ENCODE measurements at regions not wholly inside any gene's neighbourhood (a gene's known extent, or its start where the extent isn't known, plus 50 kb on each side); places are given as distances from the start of the nearest gene placed in this dataset.

DNA sequence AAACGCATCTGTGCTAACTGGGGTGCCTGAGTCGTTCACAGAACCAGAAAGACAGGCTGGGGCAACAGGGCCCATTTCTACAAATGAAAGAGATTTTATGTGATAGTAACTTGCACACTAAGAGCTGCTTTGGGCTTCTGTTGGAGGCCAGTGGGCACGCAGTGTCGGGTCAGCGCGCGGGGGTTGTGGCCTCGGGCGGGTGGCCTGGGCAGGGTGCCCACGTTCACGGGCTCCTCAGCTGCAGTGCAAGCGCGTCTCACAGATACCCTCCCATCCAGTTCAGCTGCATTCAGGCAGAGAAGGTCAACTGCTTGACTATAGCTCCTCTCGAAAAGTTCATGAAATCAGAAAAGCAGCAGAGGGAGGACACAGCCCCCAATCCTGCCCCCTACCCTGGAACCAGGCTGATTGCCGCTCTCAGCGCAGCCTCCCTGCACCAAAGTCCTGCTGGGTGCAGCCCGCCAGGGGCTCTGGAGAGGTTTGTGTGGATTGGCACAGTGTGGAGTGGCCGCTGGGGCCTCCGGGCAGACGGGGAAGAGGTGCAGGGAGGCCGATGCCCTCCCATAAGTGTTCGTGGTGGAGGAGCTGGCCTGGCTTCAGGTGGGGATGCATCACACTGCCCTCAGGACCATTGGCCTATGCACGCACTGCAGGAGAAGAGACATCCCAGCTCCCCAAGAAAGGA, 582.8 kb downstream of the TCERG1L start:
- no peak for FAIRE-seq

DNA sequence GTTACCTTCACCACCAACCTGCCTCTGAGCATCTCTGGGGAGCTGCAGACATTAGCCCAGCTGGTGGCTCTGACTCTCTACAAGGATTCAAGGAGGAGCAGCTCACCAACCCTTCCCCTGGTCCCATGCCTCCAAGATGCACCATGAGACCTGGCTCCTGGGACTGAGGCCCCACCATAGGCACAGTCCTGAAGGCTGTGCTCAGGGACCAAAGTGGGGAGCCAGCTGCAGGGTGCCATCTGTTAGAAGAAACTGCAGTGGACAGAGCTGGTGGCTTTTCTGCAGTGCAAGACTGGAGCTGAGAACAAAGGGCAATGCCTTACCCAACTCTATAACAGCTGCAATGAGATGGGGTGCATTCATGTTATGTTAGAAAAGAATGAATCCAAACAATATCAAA, 581.6 kb downstream of the TCERG1L start:
- no peak for FAIRE-seq

DNA sequence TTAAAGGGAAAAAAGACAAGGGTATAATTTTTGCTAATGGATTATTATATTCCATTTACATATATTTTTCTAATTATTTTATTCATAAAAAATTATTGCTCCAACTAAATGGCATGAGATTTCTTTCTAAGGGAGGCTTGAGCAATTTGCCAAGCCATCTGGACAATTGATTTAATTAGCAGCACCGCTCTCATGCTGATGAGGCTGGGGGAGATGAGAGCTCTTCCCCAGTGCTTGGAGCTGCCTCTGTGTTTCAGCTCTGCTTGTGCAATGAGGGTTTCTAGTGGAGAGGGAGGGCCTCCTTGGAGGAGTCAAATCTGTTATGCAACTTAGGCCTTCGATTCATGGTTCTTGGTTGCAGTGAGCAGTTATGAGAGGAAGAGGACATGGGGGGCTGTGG, 574.3 kb downstream of the TCERG1L start:
- FAIRE-seq: no peak

DNA sequence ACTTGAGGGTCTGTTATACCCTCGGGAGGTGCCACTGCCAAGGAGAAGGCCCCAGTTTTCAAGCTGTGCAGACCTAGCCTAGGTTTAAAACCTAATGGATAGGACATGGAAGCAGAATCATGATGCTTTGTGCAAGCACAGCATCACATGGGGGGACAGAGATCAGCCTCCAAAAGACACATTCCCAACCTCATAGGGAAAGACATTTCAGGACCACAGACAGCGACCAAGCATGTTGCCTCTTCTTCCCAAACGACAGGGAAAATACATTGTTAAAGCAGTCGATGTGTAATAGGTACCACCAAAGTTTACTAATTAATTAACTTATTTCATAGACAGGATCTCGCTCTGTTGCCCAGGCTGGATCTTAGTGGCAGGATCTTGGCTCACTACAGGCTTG, 573.9 kb downstream of the TCERG1L start:
- no peak for FAIRE-seq

DNA sequence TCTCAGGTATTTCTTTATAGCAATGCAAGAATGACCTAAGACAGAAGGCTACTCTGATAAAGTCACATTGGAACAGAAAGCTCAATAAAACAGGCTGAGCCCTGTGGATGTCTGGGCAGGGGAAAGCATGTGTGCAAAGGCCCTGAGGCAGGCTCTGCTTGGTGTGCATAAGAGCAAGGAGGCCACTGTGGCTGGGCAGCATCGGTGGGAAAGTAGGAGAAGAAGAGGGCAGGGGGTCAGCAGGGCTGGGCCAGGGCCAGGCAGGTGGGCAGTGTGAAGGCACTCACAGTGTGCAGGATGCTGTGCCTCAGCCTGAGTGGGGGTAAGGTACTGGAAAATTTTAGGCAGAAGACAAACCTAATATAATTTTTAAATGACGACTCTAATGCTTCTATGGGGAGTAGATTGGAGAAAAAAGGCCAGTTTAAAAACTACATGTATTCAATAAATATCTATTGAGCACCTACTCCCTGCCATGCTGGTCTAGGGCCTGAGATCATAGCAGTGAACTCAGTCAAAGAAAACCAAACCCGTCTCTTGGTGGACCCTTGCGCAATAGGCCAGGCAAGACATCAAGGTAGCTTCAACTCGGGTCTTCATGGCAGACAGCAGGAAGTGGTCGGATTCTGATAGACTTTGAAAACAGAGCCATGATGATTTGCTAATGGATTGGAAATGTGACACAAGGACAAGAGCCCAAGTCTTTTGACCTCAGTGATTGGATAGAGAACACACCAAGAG, 572.3 kb downstream of the TCERG1L start:
- no peak for FAIRE-seq

DNA sequence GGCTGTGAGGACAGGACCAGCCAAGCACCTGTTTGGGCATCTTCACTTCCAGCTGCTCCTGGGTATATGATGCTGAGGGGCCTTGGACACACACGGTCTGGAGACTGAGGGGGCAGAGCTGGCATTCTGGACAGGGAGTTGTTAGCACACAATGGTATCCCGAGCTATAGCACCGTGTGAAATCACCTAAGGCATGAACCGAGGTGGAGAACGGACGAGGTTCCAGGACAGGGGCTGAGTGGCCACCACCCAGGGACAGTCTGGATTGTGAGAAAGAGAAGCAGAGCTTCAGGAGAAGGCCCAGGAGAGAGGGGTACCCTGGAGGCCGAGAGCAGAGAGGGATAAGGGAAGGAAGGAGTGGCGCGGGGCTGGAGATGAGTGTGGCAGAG, 571.8 kb downstream of the TCERG1L start:
- FAIRE-seq: no peak

DNA sequence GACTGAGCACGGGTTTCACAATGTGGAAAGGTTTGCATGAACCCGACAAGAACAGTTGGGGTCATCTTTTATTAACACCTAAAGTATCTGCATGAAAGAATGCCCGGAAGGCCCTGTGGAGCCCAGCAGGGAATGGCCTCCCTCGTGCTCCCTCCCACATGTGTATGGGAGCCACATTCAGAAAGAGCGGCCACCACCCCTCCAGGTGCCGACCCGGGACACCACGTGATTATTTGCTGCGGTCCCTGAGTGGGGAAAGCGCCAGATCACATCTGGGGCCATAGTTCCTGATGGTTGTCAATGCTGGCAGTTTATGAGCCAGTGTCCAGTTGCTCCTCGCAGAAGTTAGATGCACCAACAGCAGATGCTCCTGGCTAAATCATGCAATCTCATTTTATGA, 571.4 kb downstream of the TCERG1L start:
- no peak for FAIRE-seq

DNA sequence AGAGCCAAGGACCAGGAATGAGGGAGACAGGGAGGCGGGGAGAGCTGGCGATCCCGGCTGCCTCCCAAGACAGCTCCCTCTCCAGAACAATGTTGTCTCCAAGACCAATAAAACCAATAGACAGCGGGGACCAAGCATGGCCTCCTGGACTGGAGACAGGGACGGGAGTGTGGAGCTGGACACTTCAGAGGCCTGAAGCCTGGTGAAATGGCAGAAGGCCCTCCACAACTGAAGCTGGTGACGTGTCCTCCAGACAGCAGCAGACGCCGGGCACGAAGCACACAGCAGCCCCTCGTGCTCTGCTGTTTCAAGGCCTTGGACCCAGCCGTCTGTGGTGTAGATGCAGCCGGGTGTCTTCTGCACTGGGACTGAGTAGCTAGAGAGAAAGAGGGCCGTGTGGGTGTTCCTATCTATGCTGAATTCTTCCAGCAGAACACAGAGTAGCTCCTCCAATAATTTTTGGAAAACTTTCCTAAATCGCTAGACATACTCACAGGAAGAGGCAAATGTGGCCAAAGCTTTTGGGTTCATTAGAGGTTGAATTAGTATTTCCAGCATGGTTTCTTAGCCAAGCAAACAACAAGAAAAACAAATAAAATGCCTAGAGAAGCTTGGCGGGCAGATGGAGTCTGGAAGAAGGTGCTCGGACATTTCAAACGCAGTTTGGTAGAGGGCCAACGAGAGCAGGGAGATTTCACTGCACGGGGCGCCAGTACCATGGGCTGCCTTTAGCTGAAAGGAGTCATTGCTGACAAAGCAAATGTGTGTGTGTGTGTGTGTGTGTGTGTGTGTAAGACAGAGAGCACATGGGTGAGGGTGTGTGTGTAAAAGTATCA, 570.4 kb downstream of the TCERG1L start:
- no peak for FAIRE-seq

DNA sequence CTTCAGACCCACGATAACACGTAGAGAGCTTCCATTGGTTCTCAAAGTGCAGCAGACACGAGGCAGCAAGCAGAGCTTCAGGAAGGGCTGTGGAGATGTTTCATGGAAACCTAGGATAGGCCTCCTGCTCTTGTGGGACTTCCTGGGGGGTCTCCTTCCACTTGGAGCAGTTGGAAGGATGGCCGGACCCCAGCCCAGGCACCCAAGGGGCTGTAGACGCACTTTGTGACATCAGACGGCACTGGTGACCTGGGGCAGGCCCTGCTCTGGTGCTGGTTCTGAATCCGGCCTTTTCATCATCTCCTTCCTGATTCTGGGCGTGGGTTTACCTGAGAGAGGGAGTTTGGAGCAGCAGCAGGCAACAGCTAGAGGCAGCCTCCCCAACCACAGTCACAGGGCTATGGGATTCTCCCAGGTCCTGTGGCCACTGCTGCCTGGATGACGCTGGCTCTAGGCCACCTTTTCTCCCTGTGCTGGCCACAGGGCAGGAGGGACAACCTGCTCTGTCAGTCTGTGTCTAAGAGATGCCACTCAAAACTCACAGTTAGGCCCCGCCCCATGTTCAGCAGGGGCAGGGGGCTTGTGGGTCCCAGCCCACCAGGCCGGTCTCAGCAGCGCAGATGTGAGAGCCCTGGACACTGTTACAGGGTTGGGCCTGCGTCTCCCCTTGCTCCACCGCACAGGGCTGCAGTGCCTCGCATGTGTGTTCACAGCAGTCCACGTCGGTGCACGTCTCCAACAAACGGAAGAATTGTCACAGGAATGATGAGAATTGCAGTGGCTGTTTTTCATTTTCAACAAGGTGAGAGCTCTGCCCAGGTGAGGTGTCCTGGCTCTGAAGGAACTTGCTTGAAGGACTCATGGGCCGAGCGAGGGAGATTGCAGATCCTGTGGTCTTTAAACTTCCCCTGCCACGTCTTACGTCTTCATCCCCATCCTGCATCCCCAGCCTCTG, 569.3 kb downstream of the TCERG1L start:
- FAIRE-seq: no peak

DNA sequence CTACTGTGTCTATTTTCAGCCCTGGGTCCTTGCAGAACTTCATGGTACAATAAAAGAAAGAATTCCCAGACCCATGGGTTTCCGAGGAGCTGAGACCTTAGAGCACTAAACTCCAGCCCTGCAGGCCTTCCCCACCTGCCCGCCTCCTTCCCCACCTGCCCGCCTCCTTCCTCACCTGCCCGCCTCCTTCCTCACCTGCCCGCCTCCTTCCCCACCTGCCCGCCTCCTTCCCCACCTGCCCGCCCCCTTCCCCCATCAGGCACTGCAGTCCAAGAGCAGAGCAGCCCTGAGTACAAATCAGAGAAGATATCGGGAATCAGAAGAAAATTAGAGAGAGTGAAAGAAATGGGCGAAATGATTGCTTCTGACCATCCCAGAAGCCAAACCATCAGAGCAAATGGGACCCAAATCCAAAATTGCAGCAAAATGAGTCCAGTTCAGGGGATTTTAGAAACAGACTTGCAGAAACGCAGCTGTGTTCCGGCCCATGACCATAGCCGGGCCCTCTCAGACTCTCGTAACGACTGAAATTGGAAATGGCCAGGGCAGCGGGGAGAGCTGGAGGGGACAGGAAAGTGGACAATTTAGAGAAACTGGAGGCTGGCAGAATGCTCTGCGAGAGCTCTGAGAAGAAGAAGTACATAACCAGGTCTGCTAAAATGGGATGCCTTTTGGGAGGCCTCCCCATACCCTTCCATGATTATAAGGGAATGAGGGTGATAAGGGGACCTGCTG, 568.4 kb downstream of the TCERG1L start:
- FAIRE-seq: no peak

DNA sequence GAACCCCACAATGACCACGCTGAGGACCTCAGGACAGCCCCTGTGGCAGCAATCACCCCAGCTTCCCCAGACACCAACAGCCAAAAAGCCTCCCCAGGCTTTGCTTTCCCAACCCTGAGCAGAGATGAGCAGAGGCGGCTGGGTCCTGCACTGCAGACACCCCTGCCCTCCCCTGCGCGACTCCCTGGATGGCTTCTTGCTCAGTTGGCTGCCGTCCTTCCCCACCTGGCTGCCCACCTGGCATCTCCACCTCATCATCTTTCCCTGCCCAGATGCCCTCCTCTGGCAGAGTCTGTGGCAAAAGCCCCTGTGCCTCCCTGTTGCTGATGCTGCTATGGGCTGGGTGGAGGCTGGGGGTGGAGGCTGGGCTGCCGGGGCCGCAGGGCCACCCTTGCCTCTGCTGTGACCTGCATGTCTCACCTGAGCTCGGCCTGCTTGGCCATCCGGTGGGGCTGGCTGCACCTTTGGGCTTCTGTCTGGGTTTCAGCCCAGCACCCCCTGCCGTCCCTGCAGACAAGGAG, 567.7 kb downstream of the TCERG1L start:
- FAIRE-seq: no peak

DNA sequence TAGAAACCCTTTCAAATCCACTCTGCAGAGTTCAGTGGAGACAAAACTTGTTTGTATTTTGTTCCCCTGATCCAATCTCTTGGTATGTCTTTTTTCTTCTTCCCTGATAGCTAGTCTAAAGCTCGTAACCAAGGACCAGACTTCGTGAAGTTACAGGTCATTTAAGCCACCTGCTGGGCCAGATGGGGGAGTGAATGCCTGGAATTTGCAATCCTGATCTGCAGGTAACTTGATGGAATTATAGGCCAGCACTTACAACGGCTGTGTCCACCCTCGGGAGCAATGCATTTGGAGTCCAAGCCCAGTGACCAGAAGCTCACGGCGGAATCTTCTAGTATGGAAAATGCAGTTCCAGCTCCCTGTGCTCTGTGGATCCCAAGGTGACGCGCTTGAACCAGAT, 566.9 kb downstream of the TCERG1L start:
- no peak for FAIRE-seq

DNA sequence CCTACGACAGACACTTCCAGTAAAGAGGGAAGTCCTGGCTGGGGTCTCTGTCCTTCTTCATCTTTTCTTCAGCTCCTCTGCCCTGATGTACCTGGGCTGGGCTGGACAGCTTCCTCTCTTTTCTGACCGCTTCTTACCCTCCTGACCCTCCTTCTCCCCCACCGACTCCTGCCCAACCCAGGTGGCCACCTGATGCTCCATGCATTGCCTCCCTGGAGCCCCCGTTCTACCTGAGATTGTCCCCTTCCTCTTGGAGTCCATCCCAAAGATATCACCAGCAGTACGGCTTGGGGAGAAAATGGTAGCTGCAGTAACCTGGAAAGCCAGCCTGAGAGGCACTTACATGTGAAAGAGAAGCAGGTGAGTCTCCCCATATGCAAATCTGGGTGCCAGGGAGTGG, 566.3 kb downstream of the TCERG1L start:
- FAIRE-seq: no peak

DNA sequence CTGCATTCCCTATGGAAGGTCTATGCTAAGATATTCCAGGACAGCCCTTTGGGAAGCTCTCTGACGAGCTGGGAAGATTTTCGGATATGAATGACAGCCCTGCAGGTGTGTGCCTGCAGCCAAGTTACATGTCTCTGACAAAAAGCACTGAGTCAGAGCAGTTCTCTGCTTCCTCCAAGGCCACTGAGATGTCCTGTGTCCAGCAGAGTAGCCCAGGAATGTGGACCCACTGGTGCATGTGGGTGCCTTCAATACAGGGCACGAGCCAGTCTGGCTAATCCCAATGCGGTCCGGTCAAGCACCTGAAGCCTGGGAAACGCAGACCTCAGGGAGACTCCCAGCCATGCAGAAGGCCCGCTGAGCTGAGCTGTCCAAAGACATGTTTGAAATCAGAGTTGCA, 565.7 kb downstream of the TCERG1L start:
- no peak for FAIRE-seq

DNA sequence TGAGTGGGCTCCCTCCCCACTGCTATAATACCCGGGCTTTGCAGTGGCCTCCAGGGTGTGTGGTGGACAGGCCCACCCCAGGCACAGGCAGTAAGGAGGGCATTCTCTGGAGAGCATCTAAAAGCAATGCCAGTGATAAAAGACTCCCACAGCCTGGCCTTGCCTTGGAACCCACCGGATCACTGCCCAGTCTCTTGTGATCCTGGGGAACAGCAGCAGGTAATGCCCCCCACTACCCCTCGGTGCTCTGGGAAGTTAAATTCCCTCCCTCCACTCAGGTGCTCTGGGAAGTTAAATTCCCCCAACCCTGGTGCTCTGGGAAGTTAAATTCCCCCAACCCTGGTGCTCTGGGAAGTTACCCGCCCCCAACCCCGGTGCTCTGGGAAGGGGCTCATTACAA, 565.2 kb downstream of the TCERG1L start:
- no peak for FAIRE-seq

DNA sequence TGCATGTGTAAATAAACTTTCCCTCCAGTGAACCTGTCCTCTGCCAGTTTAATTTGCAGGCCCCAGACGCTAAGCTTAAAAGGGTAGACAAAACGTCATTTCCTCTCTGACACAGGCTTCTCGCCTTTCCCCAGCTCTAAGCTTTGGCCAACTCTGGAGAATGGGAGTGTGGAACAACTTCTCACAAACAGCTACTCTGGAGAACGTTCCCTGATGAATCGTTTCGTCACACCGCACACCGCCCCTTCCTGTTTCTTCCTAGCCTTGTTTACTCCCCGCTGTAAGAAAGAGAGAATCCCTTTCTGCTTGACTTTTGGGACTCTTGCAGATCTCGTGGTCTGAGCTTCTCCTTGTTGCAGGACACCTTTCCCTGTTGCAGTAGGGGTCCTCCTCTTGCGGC, 564.2 kb downstream of the TCERG1L start:
- FAIRE-seq: no peak

DNA sequence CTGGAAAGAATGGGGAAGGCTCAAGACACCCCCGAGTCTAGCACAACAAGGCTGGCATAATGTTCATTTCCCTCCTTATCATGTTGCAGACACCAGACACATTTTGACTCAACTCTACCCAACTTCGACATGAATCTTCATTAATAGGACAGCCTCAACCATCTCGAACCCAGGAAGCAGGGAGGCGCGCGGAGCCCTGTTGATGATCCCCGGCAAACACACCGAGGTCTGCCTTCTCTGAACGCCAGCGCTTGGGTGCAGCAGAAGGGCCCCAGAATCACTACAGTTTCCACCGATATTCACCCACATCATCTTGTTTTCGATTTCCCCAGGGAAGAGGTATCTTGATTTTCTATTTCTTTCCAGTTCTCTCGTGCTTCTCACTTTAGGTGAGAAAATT, 563.6 kb downstream of the TCERG1L start:
- FAIRE-seq: no peak

DNA sequence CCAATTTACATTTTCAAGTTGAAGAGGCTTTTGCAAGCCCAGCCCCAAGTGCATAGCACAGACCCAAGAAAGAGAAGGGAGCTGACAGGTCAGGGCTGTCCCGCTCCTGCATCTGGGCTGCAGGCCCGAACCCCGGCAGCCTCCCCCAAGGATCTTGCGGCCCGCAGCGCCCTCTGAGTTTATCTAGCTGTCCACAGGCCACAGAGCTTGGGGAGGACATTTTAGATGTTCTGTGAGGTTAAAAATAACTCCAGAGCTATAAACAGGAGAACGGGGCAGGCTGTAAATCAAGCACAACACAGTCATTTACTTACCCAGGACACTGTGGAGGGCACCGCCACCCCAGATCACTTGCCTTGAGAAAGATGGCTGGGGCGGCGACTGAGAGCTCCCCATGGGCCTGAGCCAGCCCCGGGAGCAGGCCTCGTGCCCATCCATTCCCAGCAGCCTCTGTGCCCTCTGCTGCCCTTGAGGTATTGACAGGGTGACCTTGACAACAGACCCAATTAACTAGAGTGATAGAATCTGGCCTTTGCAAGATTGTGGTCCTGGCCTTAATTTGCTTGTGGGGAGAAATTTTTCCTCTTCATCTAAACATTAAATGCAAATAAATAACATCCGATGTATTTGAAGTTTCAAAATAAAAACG, 563.0 kb downstream of the TCERG1L start:
- FAIRE-seq: no peak

DNA sequence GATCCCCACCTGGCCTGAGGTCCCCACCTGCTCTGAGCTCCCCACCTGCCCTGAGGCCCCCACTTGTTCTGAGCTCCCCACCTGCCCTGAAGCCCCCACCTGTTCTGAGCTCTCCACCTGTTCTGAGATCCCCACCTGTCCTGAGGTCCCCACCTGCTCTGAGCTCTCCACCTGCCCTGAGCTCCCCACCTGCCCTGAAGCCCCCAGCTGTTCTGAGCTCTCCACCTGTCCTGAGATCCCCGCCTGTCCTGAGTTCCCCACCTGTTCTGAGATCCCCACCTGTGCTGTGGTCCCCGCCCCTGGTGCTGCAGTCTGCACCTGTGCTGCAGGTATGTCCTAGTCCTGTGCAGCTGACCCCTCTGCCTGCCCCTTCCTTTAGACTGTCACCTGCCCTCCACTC, 561.6 kb downstream of the TCERG1L start:
- no peak for FAIRE-seq

DNA sequence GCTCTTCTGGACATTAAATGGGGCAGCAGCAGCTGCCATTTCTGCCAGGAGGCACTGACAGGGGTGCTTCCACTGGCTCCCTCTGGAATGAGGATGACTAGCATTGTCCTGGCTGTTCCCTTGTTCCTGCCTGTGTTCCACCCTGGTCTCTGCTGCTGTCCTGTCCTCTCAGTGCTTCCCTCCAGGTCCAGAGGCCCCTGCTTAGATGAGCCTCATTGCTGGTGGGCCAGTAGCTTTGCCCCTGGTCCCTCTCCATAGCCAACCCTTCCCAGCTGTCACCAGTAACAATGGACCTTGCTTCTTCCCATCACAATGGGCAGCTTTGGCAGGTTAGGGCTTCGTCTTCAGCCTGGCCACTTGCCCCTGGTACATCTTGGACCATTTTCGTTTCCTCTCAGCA, 561.1 kb downstream of the TCERG1L start:
- FAIRE-seq: no peak
